GM23338 (cell line): ENCODE measurements at regions not wholly inside any gene's neighbourhood (a gene's known extent, or its start where the extent isn't known, plus 50 kb on each side); places are given as distances from the start of the nearest gene placed in this dataset.

Source experiments
- ATAC-seq: fragments of 200-7000 bp; cut with Tn5 transposase; 3 replicates; pipeline ENCODE4 v1.9.1; 2020
- DNase-seq: peaks from one replicate; pipeline ENCODE4 v3.0.0-alpha.2; 2015; ENCODE audit warnings: low spot score
- H2AFZ ChIP-seq: fragments of 200-600 bp; sonication (generic); 2 replicates; pipeline ENCODE4 v1.8.0; 2016; ENCODE audit warnings: antibody characterized with exemption, mild to moderate bottlenecking, moderate library complexity
- H3F3A ChIP-seq: fragments of 200-600 bp; sonication (generic); replicated peaks from 2 replicates; pipeline ENCODE4 v1.8.0; 2017; ENCODE audit warnings: antibody characterized with exemption, mixed run types, low read depth
- H3K27ac ChIP-seq: fragments of 200-600 bp; sonication (generic); 2 replicates; pipeline ENCODE4 v1.6.1; 2016; ENCODE audit warnings: low read depth
- H3K27me3 ChIP-seq: fragments of 200-600 bp; sonication (generic); 2 replicates; pipeline ENCODE4 v1.8.0; 2016; ENCODE audit warnings: mild to moderate bottlenecking, mixed run types, moderate library complexity; ENCODE audit not compliant: insufficient read depth
- H3K36me3 ChIP-seq: fragments of 200-600 bp; sonication (generic); 2 replicates; pipeline ENCODE4 v1.8.0; 2016; ENCODE audit warnings: mild to moderate bottlenecking; ENCODE audit not compliant: insufficient read depth
- H3K4me1 ChIP-seq: fragments of 200-600 bp; sonication (generic); 2 replicates; pipeline ENCODE4 v1.8.0; 2016; ENCODE audit warnings: mild to moderate bottlenecking, moderate library complexity; ENCODE audit not compliant: insufficient read depth
- H3K4me2 ChIP-seq: fragments of 200-600 bp; sonication (generic); 2 replicates; pipeline ENCODE4 v1.7.1; 2017; ENCODE audit warnings: mixed run types
- H3K4me3 ChIP-seq: fragments of 200-600 bp; sonication (generic); 2 replicates; pipeline ENCODE4 v1.6.1; 2016; ENCODE audit warnings: mixed run types
- H3K79me2 ChIP-seq: fragments of 200-600 bp; sonication (generic); replicated peaks from 2 replicates; pipeline ENCODE4 v1.8.0; 2017; ENCODE audit warnings: mild to moderate bottlenecking; ENCODE audit not compliant: insufficient read depth
- H3K9me2 ChIP-seq: fragments of 200-600 bp; sonication (generic); 2 replicates; pipeline ENCODE4 v1.8.0; 2017; ENCODE audit not compliant: insufficient read depth
- H4K20me1 ChIP-seq: fragments of 200-600 bp; sonication (generic); replicated peaks from 2 replicates; pipeline ENCODE4 v1.8.0; 2017; ENCODE audit warnings: mild to moderate bottlenecking; ENCODE audit not compliant: insufficient read depth
- H3K27ac Mint-ChIP-seq: 2 replicates; pipeline ENCODE4 v1.8.0; 2020; ENCODE audit warnings: inconsistent platforms, mild to moderate bottlenecking, moderate library complexity, mixed read lengths
- H3K27me3 Mint-ChIP-seq: 3 replicates; pipeline ENCODE4 v1.8.0; 2022; ENCODE audit warnings: low read depth, mild to moderate bottlenecking, moderate library complexity, mixed read lengths, inconsistent platforms; ENCODE audit not compliant: insufficient read depth, poor library complexity
- H3K36me3 Mint-ChIP-seq: 3 replicates; pipeline ENCODE4 v1.8.0; 2021; ENCODE audit warnings: low read depth, mild to moderate bottlenecking, inconsistent platforms, moderate library complexity, mixed read lengths
- H3K4me1 Mint-ChIP-seq: 3 replicates; pipeline ENCODE4 v1.8.0; 2020; ENCODE audit warnings: mild to moderate bottlenecking, inconsistent platforms, mixed read lengths
- H3K4me3 Mint-ChIP-seq: 3 replicates; pipeline ENCODE4 v1.8.0; 2021; ENCODE audit warnings: moderate library complexity, mild to moderate bottlenecking, inconsistent platforms, mixed read lengths
- H3K9me3 Mint-ChIP-seq: 3 replicates; pipeline ENCODE4 v1.8.0; 2020; ENCODE audit warnings: moderate library complexity, mild to moderate bottlenecking, inconsistent platforms, mixed read lengths
- REST ChIP-seq: IDR thresholded peaks from one replicate; pipeline ENCODE4 v1.6.1; 2018; ENCODE audit warnings: antibody characterized with exemption; ENCODE audit not compliant: unreplicated experiment
- ZNF462 ChIP-seq: fragments of 250-450 bp; sonication (Bioruptor Pico); IDR thresholded peaks from 2 replicates; pipeline ENCODE4 v1.5.0; 2020; ENCODE audit warnings: mild to moderate bottlenecking, moderate library complexity

- no peak for TF ChIP-seq ZNF462 (CRISPR knock-in tag)
Measured at GRCh38 chr15:47300596-47300995, 416.7 kb upstream of the SEMA6D start (continued).

GRCh38 chr15:47301481-47301880 lies 415.8 kb upstream of the SEMA6D start:
- no peaks in the 10 kb centered on the region for H3K36me3 ChIP-seq
- Mint-ChIP-seq H3K4me3 (no peak overlapping the region), H3K27me3 (peaks cover 5% of the 10 kb centered on the region), H3K4me1 (peaks cover 16% of the 10 kb centered on the region), H3K9me3 (no peaks in the 10 kb centered on the region), H3K27ac (no peak overlapping the region), H3K36me3 (no peaks in the 10 kb centered on the region)
- H3F3A ChIP-seq = no peaks in the 10 kb centered on the region
- no peaks in the 10 kb centered on the region for H3K9me2 ChIP-seq
- no peaks in the 10 kb centered on the region for H3K79me2 ChIP-seq
- H3K27me3 ChIP-seq = no peaks in the 10 kb centered on the region
- no peak for DNase-seq
- no peaks in the 10 kb centered on the region for H4K20me1 ChIP-seq
- no peak overlapping the region for H3K27ac ChIP-seq
- no peak overlapping the region for H3K4me3 ChIP-seq
- H2AFZ ChIP-seq = no peak overlapping the region
- no peak for ATAC-seq
- H3K4me1 ChIP-seq = no peaks in the 10 kb centered on the region
- no peak for TF ChIP-seq REST
- no peak overlapping the region for H3K4me2 ChIP-seq
